ENCODE measurements at regions not wholly inside any gene's neighbourhood (a gene's known extent, or its start where the extent isn't known, plus 50 kb on each side); places are given as distances from the start of the nearest gene placed in this dataset.

DNA sequence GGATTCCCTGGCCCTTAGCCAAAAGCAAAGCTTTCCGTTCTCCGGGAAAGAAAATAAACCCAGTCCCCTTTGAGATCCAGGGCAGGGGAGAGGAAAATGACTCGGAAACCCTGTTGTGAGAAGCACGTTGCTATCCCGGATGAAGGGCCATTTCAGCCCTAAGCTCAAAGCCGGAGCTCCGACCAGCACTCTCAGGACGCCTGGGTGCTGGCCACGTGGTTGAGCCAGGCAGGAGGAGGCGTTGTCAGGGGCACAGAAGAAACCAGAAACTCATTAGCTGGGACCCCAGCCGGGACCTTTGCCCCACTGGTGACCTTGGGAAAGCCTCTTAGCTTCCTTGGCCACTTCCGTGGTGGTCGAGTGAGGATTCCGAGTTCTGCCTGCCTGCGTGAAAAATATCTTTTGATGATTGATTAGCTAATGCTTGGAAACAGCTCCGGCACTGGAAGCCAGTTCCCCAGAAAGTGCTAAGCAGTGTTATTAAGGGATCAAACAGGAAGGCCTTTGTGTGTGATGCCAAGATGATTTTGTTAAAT, 57.6 kb upstream of the FZD10 start:
- DNase-seq: no peak

- no peak for DNase-seq
These were observed 53.0 kb upstream of the FZD10 start for GRCh38 chr12:130109062-130109945.

GRCh38 chr12:130110914-130111313, 51.4 kb upstream of the FZD10 start:
- DNase-seq: no peak

- DNase-seq: no peak
These were observed 50.2 kb upstream of the FZD10 start for GRCh38 chr12:130111965-130112496.
